Skeletal muscle tissue (tissue), 3 donors: ENCODE measurements at regions not wholly inside any gene's neighbourhood (a gene's known extent, or its start where the extent isn't known, plus 50 kb on each side); places are given as distances from the start of the nearest gene placed in this dataset.

Source experiments
- H3K27ac ChIP-seq: one replicate; pipeline ENCODE4 v1.7.0; 2013; ENCODE audit warnings: mild to moderate bottlenecking, low read depth, low read length, inconsistent platforms
- H3K27me3 ChIP-seq, 3 donors: one replicate each; pipeline ENCODE4 v1.7.0; 2013; ENCODE audit warnings: low read length in 3 of 3; ENCODE audit not compliant: control insufficient read depth in 3 of 3, insufficient read depth in 3 of 3
- H3K36me3 ChIP-seq, 3 donors: one replicate each; pipeline ENCODE4 v1.7.0; 2013; ENCODE audit warnings: low read length in 3 of 3; ENCODE audit not compliant: control insufficient read depth in 3 of 3, insufficient read depth in 3 of 3
- H3K4me1 ChIP-seq, 3 donors: one replicate each; pipeline ENCODE4 v1.7.0; 2013; ENCODE audit warnings: low read length in 3 of 3, mild to moderate bottlenecking in 3 of 3; ENCODE audit not compliant: control insufficient read depth in 3 of 3, insufficient read depth in 3 of 3
- H3K4me3 ChIP-seq, 3 donors: one replicate each; pipeline ENCODE4 v1.7.0; 2013; ENCODE audit warnings: low read length in 3 of 3
- H3K9ac ChIP-seq, 3 donors: one replicate each; pipeline ENCODE4 v1.7.0; 2013; ENCODE audit warnings: low read length in 3 of 3, mild to moderate bottlenecking in 3 of 3, moderate library complexity in 2 of 3, low read depth in 1 of 3
- H3K9me3 ChIP-seq, 3 donors: one replicate each; pipeline ENCODE4 v1.7.0; 2013; ENCODE audit warnings: low read length in 3 of 3; ENCODE audit not compliant: control insufficient read depth in 3 of 3
- donor health status: Osteomylitis.

DNA sequence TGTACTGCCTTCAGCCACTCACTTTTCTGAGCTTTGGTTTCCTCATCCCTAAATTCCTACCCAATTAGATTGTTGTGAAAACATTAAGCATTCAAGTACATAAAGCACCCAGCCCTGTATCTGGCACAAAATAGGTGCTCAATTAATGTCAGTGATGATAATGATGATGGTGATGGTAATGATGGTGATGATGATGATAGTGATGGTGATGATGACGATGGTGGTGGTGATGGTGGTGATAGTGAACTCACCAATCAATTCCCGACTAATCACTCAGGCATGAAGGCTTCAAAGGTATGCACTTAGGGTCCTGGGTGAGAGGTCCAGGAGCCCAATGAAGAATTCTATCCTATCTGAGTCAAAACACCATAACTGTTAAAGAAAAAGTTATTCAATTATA, 383.5 kb downstream of the MATN1 start:
- Histone ChIP-seq H3K4me3 (no peak overlapping the region), H3K9ac (no peak overlapping the region), H3K36me3 (no peaks in the 10 kb centered on the region), H3K27me3 (peaks cover 3 to 6% (median 5%) of the 10 kb centered on the region in 3 donors), H3K4me1 (peaks cover 22 to 25% (median 24%) of the 10 kb centered on the region in 3 donors), H3K9me3 (peaks cover 0 to 3% (median 0%) of the 10 kb centered on the region in 3 donors), H3K27ac (no peak overlapping the region)

DNA sequence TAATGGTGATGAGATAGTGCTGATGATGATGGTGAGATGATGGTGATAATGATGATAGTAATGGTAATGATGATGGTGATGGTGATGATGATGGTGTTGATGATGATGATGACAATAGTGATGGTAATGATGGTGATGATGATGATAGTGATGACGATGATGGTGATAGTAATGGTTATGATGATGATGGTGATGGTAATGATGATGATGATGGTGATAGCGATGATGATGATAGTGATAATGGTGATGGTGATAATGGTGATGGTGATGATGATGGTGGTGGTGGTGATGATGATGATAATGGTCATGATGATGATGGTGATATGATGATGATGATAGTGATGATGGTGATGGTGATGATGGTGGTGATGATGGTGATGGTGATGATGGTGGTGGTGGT, 384.6 kb downstream of the MATN1 start:
- H3K27me3 ChIP-seq = peaks cover 3 to 6% (median 5%) of the 10 kb centered on the region in 3 donors
- no peak overlapping the region for H3K27ac ChIP-seq
- H3K36me3 ChIP-seq = no peaks in the 10 kb centered on the region
- H3K4me1 ChIP-seq = peaks cover 22 to 25% (median 24%) of the 10 kb centered on the region in 3 donors
- H3K9ac ChIP-seq = no peak overlapping the region
- no peak overlapping the region for H3K4me3 ChIP-seq
- H3K9me3 ChIP-seq = peaks cover 0 to 3% (median 0%) of the 10 kb centered on the region in 3 donors

DNA sequence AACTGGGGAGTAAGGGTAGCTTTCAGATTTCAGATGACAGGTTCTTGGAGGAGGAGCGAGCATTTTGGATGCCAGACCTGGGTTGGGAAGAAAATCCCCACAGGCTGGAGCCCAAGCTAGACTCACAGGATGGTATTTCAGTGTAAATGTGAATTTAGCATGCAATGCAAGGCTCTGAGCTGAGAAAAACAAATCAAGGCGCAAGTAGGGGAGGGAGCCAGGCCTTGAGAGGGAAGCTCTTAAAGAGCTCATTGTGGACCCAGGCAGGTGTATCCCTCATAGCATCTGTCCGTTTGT, 386.1 kb downstream of the MATN1 start:
- Histone ChIP-seq H3K4me3 (no peak overlapping the region), H3K27ac (no peak overlapping the region), H3K4me1 (peaks cover 22 to 25% (median 24%) of the 10 kb centered on the region in 3 donors), H3K9ac (no peak overlapping the region), H3K27me3 (no peaks in the 10 kb centered on the region), H3K36me3 (no peaks in the 10 kb centered on the region), H3K9me3 (no peaks in the 10 kb centered on the region)

DNA sequence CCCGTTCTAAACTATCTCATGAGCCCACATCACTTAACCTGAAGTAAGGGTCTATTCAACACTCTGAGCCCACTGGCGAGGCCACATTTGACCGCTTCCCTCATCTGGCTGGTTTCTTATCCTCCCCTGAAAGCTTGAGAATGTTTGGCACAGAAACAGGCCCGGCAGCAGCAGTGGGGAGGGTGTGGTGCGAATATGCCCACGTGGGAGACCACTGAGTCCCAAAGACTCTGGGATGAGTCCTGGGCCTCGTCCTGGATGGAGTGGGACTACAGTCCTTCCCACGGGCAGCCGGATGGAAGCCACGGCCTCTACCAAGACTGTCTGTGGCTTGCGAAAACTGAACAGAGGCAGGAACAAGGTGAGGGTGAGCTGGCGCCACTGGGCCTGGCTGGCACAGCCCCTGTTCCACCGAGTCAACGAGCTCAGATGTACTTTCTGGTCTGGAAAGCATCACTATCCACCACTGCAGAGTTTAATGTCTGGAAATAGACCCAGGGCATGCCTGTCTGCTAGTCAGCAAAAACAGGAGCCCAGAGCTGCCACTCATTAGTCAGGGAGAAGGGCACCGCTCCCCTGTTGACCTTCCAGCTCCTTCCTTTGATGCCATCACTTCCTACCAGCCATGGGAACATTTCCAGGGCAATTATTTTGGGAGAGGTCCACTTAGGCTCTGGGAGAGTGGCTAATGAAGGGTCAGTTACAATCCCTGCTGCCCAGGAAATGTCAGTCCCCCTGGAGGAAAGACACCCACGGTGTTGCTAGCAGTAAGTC, 386.6 kb downstream of the MATN1 start:
- H3K4me3 ChIP-seq = peak overlapping the region in 1 of 3 donors; percentile 13
- peak overlapping the region in 1 of 3 donors; percentile 68 for H3K9ac ChIP-seq
- H3K36me3 ChIP-seq = no peaks in the 10 kb centered on the region
- H3K4me1 ChIP-seq = peaks cover 22 to 25% (median 24%) of the 10 kb centered on the region in 3 donors
- H3K9me3 ChIP-seq = no peaks in the 10 kb centered on the region
- H3K27me3 ChIP-seq = no peaks in the 10 kb centered on the region
- H3K27ac ChIP-seq = peak overlapping the region; percentile 33

DNA sequence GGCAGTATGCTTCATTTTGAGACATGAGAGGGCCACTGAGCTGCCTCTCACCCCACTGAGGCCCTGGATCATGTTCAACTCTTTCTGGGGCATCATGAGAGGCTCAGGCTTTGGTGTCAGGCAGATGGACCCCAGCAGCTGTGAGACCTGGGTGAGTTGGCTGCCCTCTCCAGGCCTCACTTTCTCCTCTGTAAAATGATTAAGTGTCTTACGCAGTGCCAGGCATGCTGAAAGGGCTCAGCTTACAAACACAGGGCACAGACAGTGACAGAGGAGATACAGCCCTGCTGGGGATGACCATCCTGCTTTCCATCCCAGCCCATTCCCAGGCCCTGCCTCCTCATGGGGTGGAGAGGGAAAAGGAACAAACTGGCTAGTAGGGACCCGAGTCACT, 387.4 kb downstream of the MATN1 start:
- no peaks in the 10 kb centered on the region for H3K9me3 ChIP-seq
- H3K27ac ChIP-seq = no peak overlapping the region
- H3K27me3 ChIP-seq = no peaks in the 10 kb centered on the region
- peak overlapping the region in 2 of 3 donors; percentile 21 to 68 for H3K9ac ChIP-seq
- peak overlapping the region in 1 of 3 donors; percentile 22 for H3K4me3 ChIP-seq
- peaks cover 22 to 25% (median 24%) of the 10 kb centered on the region in 3 donors for H3K4me1 ChIP-seq
- H3K36me3 ChIP-seq = no peaks in the 10 kb centered on the region

DNA sequence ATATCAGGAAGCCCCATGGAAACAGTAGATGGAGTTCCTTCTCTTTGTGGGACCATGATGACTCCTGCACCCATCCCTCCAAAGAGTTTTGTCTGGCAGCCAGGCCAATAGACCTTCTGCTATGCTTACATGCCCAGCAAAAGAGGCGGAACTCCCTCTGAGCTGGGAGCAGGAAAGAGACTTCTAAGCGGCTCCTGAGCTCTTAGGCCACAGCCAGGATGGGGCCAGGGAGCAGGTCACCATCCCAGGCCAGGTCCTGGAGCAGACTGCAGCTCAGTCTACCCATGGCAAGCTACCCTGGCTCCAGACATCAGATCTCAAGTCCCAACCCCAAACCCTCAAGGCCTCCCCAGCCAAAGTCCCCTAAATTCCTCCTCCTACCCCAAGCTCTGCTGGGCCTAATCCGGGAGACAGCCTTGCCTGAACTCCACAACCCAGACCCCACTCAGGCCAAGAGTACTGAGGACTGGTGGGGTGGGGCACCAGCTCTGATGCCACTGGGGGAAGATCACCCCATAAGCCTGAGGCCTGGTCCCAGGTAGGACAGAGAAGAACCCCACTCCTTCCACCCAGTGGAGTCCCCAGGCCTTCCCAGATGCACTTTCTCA, 387.9 kb downstream of the MATN1 start:
- Histone ChIP-seq H3K27ac (no peak overlapping the region), H3K9ac (peak overlapping the region in 2 of 3 donors; percentile 21 to 68), H3K4me3 (peak overlapping the region in 1 of 3 donors; percentile 22), H3K36me3 (no peaks in the 10 kb centered on the region), H3K27me3 (no peaks in the 10 kb centered on the region), H3K9me3 (no peaks in the 10 kb centered on the region), H3K4me1 (peaks cover 22 to 25% (median 24%) of the 10 kb centered on the region in 3 donors)

DNA sequence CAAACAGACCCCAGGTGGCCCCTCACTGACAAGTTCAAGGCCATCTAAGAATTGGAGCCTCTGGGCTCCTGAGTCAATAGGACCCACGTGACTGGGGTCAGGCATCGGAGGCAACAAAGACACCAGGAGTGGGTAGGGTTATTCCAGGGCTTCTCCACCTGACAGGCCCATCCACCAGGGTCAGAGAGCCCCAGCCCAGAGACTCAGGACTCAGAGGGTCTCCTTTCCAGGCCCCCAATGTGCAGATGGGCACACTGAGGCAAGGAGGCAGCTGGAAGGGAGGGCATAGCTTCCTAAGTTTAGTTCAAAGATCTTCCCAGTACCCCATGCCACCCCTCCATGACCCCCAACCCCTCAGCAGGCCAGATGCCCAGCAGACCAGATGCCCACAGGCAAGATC, 388.6 kb downstream of the MATN1 start:
- Histone ChIP-seq H3K9ac (no peak overlapping the region), H3K9me3 (no peaks in the 10 kb centered on the region), H3K27ac (no peak overlapping the region), H3K27me3 (no peaks in the 10 kb centered on the region), H3K36me3 (no peaks in the 10 kb centered on the region), H3K4me1 (peaks cover 22 to 25% (median 24%) of the 10 kb centered on the region in 3 donors), H3K4me3 (no peak overlapping the region)

DNA sequence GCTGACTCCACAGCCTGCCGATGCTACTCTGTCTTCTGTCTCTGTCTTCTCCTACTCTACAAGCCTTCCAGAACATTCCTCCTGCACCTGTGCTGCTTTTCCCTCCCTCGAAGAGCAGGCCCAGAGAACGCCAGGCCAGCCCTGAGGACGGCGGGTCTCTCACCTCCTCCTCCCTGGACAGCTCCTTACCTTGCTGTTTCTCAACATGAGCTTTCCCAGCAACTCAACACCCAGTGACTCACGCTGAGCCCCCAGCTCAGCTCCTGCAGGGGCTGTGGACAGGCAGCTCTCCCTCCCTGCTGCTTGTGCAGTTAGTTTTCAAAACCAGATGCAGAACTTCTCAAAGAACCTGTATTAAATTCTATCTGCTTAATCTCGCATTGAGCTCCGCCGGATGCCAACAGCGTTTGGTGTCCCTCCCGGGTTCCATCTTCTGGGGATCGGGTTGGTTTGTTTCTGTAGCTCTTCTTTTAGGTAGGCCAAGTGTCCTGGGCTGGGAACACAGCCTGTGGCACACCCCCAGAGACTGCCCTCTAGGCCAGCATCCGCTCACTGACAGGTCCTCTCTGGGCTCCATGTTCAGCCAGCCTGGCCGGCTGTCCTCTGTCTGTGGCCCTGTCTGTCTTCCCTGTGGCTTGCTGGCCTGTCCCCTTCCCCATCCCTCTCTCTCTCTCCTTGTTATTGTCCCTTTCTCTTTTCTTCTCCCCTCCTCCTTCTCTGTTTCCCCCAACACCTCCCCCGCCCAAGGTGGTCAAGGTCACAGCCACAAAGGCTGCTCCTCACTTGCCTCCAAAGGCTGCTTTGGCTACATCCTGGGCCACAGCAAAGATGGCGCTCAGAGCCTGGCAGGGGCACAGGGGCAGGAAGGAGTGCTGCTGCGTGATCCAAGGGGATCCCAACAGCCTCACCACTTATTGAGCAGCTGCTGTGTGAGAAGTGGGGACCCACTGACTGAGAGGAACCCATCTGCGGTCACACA, 391.0 kb downstream of the MATN1 start:
- no peaks in the 10 kb centered on the region for H3K36me3 ChIP-seq
- H3K9me3 ChIP-seq = no peaks in the 10 kb centered on the region
- no peak overlapping the region for H3K9ac ChIP-seq
- peaks cover 0 to 5% (median 0%) of the 10 kb centered on the region in 3 donors for H3K27me3 ChIP-seq
- no peak overlapping the region for H3K4me3 ChIP-seq
- H3K27ac ChIP-seq = no peak overlapping the region
- peaks cover 20 to 22% (median 21%) of the 10 kb centered on the region in 3 donors for H3K4me1 ChIP-seq

DNA sequence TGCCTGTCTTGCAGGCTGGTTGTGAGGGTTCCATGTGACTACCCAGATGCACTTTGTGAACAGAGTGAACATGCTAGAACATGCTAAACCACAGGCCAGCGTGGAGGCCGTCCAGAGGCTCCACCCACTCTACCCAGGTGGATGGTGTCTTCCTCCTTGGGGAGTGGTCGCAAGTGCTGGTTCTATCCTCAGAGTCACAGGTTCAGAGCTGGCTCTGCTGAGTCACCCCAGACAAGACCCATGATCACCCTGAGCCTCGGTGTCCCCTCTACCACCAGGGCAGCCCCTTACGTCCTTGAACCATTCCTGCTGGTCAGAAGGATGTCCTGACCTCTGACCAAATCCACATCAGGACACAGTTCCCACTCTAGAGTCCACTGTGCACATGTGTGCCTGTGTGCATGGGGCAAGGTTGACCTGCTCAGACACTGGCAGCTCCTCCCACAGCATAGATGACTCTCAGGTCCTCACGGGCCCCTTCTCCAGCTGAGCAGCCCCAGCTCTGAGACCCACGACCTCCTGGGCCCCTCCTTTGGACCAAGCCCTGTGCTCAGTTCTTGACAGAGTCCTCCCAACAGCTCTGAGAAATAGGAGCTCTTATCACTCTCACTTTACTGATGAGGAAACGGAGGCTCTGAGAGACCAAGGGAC, 391.8 kb downstream of the MATN1 start:
- Histone ChIP-seq H3K9ac (no peak overlapping the region), H3K4me1 (peaks cover 13 to 14% (median 13%) of the 10 kb centered on the region in 3 donors), H3K27ac (no peak overlapping the region), H3K27me3 (peaks cover 0 to 5% (median 0%) of the 10 kb centered on the region in 3 donors), H3K9me3 (no peaks in the 10 kb centered on the region), H3K36me3 (no peaks in the 10 kb centered on the region), H3K4me3 (no peak overlapping the region)
